HepG2 (cell line): ENCODE measurements at regions not wholly inside any gene's neighbourhood (a gene's known extent, or its start where the extent isn't known, plus 50 kb on each side); places are given as distances from the start of the nearest gene placed in this dataset.

Source experiments
- ATAC-seq: fragments of 200-7000 bp; cut with Tn5 transposase; 3 replicates; pipeline ENCODE4 v1.9.1; 2020; ENCODE audit warnings: mild to moderate bottlenecking, moderate library complexity
- BruUV-seq: library from RNA; stranded (reverse); fragments of 400-500 nt; replicated peaks from 2 replicates; lab custom pipeline; 2021; lab: Mats Ljungman, UMichigan
- CTCF ChIA-PET: fragments of 300-600 bp; formaldehyde crosslinking; extraction: SDS; loops from one replicate; lab custom pipeline; 2021; ENCODE audit warnings: low total read pairs, inconsistent platforms, low intra/inter-chr PET ratio; lab: Yijun Ruan, JAX
- POLR2A ChIA-PET: fragments of 350-600 bp; sonication (Branson Sonifier 250); formaldehyde crosslinking; loops from one replicate; lab custom pipeline; 2020; ENCODE audit warnings: antibody characterized with exemption, inconsistent platforms; lab: Yijun Ruan, JAX
- DNase-seq: peaks from one replicate; pipeline ENCODE4 v3.0.0-alpha.2; 2015; ENCODE audit warnings: low spot score
- FAIRE-seq: peaks from 3 replicates; lab custom pipeline; 2011; peaks lifted over from hg19 to GRCh38; lab: Jason Lieb, UNC
- H2AFZ ChIP-seq: one replicate; pipeline ENCODE4 v1.6.1; 2011; ENCODE audit warnings: low read length, inconsistent platforms
- H3K27ac ChIP-seq: fragments of 300-600 bp; 3 replicates; pipeline ENCODE4 v1.8.0; 2011; ENCODE audit warnings: mixed run types, mild to moderate bottlenecking, mixed read lengths, low read length, inconsistent platforms; ENCODE audit not compliant: insufficient read depth; ENCODE audit errors: extremely low read length
- H3K27me3 ChIP-seq, 2 experiments: fragments of 200-600 bp in 1 of 2; 2 replicates in 1 of 2; 3 replicates in 1 of 2; pipeline versions ENCODE4 v1.6.0 to v1.8.0; 2011; ENCODE audit warnings: low read length in 2 of 2, mild to moderate bottlenecking in 2 of 2, moderate library complexity in 2 of 2, inconsistent platforms in 1 of 2; ENCODE audit not compliant: insufficient read depth in 2 of 2, control insufficient read depth in 1 of 2
- H3K36me3 ChIP-seq, 2 experiments: fragments of 200-600 bp in 1 of 2; replicated peaks in 1 of 2; 2 replicates in 1 of 2; 3 replicates in 1 of 2; pipeline versions ENCODE4 v1.5.1 to v1.8.0; 2011; ENCODE audit warnings: low read length in 2 of 2, inconsistent platforms in 1 of 2; ENCODE audit not compliant: insufficient read depth in 2 of 2, control insufficient read depth in 1 of 2
- H3K4me1 ChIP-seq: 2 replicates; pipeline ENCODE4 v1.5.1; 2012; ENCODE audit warnings: low read length, inconsistent platforms; ENCODE audit not compliant: insufficient read depth
- H3K4me2 ChIP-seq: 2 replicates; pipeline ENCODE4 v1.6.0; 2011; ENCODE audit warnings: low read depth, low read length, inconsistent platforms
- H3K4me3 ChIP-seq, 3 experiments: fragments of 200-600 bp in 1 of 3; sonication (generic), shearing (Covaris generic) in 1 of 3; replicated peaks in 1 of 3; 2 replicates each; pipeline ENCODE4 v1.5.1; 2011 to 2016; ENCODE audit warnings: low read length in 3 of 3, inconsistent platforms in 2 of 3, low read depth in 2 of 3, mild to moderate bottlenecking in 2 of 3, control low read depth in 1 of 3, mixed read lengths in 1 of 3; ENCODE audit not compliant: insufficient read depth in 1 of 3
- H3K79me2 ChIP-seq: one replicate; pipeline ENCODE4 v1.6.1; 2011; ENCODE audit warnings: low read length, inconsistent platforms; ENCODE audit not compliant: insufficient read depth
- H3K9ac ChIP-seq: 2 replicates; pipeline ENCODE4 v1.6.0; 2011; ENCODE audit warnings: mild to moderate bottlenecking, low read depth, low read length, inconsistent platforms; ENCODE audit not compliant: insufficient read depth
- H3K9me3 ChIP-seq: 2 replicates; pipeline ENCODE4 v1.5.1; 2012; ENCODE audit warnings: mild to moderate bottlenecking, low read length
- H4K20me1 ChIP-seq: 2 replicates; pipeline ENCODE4 v1.6.0; 2011; ENCODE audit warnings: inconsistent platforms, mild to moderate bottlenecking, low read length, moderate library complexity; ENCODE audit not compliant: insufficient read depth
- CENPBD1 ChIP-seq: sonication (generic); formaldehyde crosslinking; IDR thresholded peaks from 2 replicates; pipeline ENCODE4 v1.8.0; 2022; ENCODE audit warnings: missing genetic modification reagents, low read depth, mild to moderate bottlenecking, borderline replicate concordance
- HNRNPLL ChIP-seq: fragments of 200-400 bp; formaldehyde crosslinking; IDR thresholded peaks from 2 replicates; pipeline ENCODE4 v1.6.1; 2017; ENCODE audit warnings: mild to moderate bottlenecking, low read depth, low read length; ENCODE audit not compliant: poor library complexity, severe bottlenecking
- HOXA7 ChIP-seq: sonication (generic); formaldehyde crosslinking; IDR thresholded peaks from 2 replicates; pipeline ENCODE4 v1.8.1; 2022; ENCODE audit warnings: mild to moderate bottlenecking, missing genetic modification reagents, moderate library complexity
- KDM2A ChIP-seq: sonication (generic); formaldehyde crosslinking; IDR thresholded peaks from 2 replicates; pipeline ENCODE4 v1.4.0; 2020; ENCODE audit warnings: low read depth, missing genetic modification reagents, borderline replicate concordance
- KDM4B ChIP-seq: sonication (generic); formaldehyde crosslinking; IDR thresholded peaks from 2 replicates; pipeline ENCODE4 v1.4.0; 2020; ENCODE audit warnings: missing genetic modification reagents
- KLF9 ChIP-seq: IDR thresholded peaks from 2 replicates; pipeline ENCODE4 v1.6.1; 2016; ENCODE audit warnings: low read depth
- NFE2 ChIP-seq: sonication (generic); formaldehyde crosslinking; IDR thresholded peaks from 2 replicates; pipeline ENCODE4 v1.4.0; 2020; ENCODE audit warnings: missing genetic modification reagents
- NR0B2 ChIP-seq: sonication (generic); formaldehyde crosslinking; IDR thresholded peaks from 2 replicates; pipeline ENCODE4 v1.4.0; 2020; ENCODE audit warnings: mild to moderate bottlenecking, missing genetic modification reagents
- PAF1 ChIP-seq: IDR thresholded peaks from 2 replicates; pipeline ENCODE4 v1.6.1; 2016; ENCODE audit warnings: missing genetic modification reagents, missing compliant biosample characterization
- POLR2G ChIP-seq: fragments of 200-400 bp; formaldehyde crosslinking; IDR thresholded peaks from 2 replicates; pipeline ENCODE4 v1.6.1; 2018; ENCODE audit warnings: mild to moderate bottlenecking, low read depth, low read length, moderate library complexity
- RFX3 ChIP-seq: IDR thresholded peaks from 2 replicates; pipeline ENCODE4 v1.6.1; 2016; ENCODE audit warnings: missing biosample characterization, missing genetic modification reagents
- WIZ ChIP-seq: sonication (generic); formaldehyde crosslinking; IDR thresholded peaks from 2 replicates; pipeline ENCODE4 v1.5.1; 2020; ENCODE audit warnings: mild to moderate bottlenecking, missing genetic modification reagents
- ZBTB2 ChIP-seq: sonication (generic); formaldehyde crosslinking; IDR thresholded peaks from 2 replicates; pipeline ENCODE4 v1.8.0; 2022; ENCODE audit warnings: low read depth, missing genetic modification reagents
- ZNF382 ChIP-seq: sonication (generic); formaldehyde crosslinking; IDR thresholded peaks from 2 replicates; pipeline ENCODE4 v1.5.0; 2020; ENCODE audit warnings: missing genetic modification reagents, mild to moderate bottlenecking, borderline replicate concordance
- ZNF839 ChIP-seq: sonication (generic); formaldehyde crosslinking; IDR thresholded peaks from 2 replicates; pipeline ENCODE4 v1.4.0; 2020; ENCODE audit warnings: missing genetic modification reagents, mild to moderate bottlenecking, borderline replicate concordance
- WGBS: methylation state at CpG from one replicate; pipeline ENCODE4 v1.1.6; 2017; ENCODE audit warnings: low lambda C conversion rate; 5-methylcytosine and 5-hydroxymethylcytosine counted together
- in situ Hi-C: cut with HindIII; loops from 2 replicates; pipeline ENCODE4 v1.10.0; 2017; ENCODE audit warnings: low pct_unique_long_range_greater_than_20kb; ENCODE audit not compliant: extremely low pct_ligation_motif_present
- intact Hi-C: fragments of 100-400 bp; cut with micrococcal nuclease; formaldehyde crosslinking; loops from one replicate; pipeline ENCODE4 v1.10.0; 2022; ENCODE audit not compliant: unreplicated experiment

DNA sequence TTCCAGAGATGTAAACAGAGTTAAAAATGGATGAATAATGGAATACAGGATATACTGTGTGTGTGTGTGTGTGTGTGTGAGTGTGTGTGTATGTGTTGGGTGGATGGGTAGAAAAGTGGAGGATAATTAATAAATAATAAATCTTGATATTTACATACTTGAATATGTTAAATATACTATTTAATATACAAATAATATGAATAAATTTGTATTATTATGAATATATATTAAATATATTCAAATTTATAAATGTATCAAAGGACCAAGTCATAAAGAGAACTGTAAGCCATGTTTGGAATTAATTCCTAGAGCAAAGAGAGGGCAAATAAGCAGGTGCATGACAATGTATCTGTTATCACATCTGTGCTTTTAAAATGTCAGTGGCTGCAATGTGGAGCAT, 225.3 kb downstream of the ALG10B start:
- no peaks in the 10 kb centered on the region for H3K4me1 ChIP-seq
- H2AFZ ChIP-seq, result no peak overlapping the region
- no TSS peak for BruUV-seq
- H3K27ac ChIP-seq, result no peak overlapping the region
- FAIRE-seq, result no peak
- intact Hi-C loops (no loop called here), in situ Hi-C loops (no loop called here)
- no peaks in the 10 kb centered on the region for H3K79me2 ChIP-seq
- no peak overlapping the region for H3K4me3 ChIP-seq
- H3K9me3 ChIP-seq, result peaks cover 8% of the 10 kb centered on the region
- DNase-seq, result no peak
- ChIA-PET CTCF (no interaction called here), POLR2A (no interaction called here)
- H4K20me1 ChIP-seq, result no peaks in the 10 kb centered on the region
- no peak overlapping the region for H3K9ac ChIP-seq
- H3K36me3 ChIP-seq, result no peaks in the 10 kb centered on the region
- ATAC-seq, result no peak
- TF ChIP-seq KDM4B (CRISPR knock-in tag) (no peak), ZNF382 (no peak), WIZ (CRISPR knock-in tag) (no peak), RFX3 (CRISPR knock-in tag) (no peak)
- H3K27me3 ChIP-seq, result no peaks in the 10 kb centered on the region
- H3K4me2 ChIP-seq, result no peak overlapping the region

DNA sequence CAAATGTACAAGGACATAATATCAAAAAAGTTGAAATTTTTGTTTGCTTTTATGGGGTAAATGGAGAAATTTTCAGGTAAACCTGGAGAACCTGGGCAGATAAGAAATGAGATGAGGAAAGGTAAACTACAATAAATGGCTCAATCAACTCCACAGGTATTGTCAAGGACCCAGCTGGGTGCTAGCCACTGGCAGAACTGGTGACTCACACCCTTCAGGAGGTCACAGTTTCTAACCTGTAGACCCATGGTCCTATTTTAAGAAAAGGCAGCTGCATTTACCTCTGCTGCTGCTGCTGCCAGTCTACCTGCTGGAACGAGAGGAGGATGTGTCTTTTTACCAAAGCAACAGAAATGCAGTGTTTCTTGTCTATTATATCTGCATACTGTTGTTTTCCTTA, 226.6 kb downstream of the ALG10B start:
- WGBS, result 0% methylated on average over 1 of the region's 1 CpG
- no peak for TF ChIP-seq ZNF839 (CRISPR knock-in tag)
- TF ChIP-seq ZBTB2, result no peak
- no peak for TF ChIP-seq PAF1
- TF ChIP-seq KLF9, result no peak
- no peak for TF ChIP-seq NFE2 (CRISPR knock-in tag)
- TF ChIP-seq POLR2G, result no peak
- TF ChIP-seq KDM2A, result no peak
- no peak for TF ChIP-seq HOXA7 (CRISPR knock-in tag)
- TF ChIP-seq NR0B2, result no peak
- no peak for TF ChIP-seq CENPBD1 (CRISPR knock-in tag)
- no peak for TF ChIP-seq HNRNPLL
- Histone ChIP-seq H3K9ac (no peak overlapping the region), H3K36me3 (no peaks in the 10 kb centered on the region), H3K27me3 (no peaks in the 10 kb centered on the region), H3K4me2 (no peak overlapping the region), H3K4me3 (no peak overlapping the region), H3K4me1 (no peaks in the 10 kb centered on the region), H3K27ac (no peak overlapping the region), H3K9me3 (peaks cover 10% of the 10 kb centered on the region), H2AFZ (no peak overlapping the region), H4K20me1 (no peaks in the 10 kb centered on the region), H3K79me2 (no peaks in the 10 kb centered on the region)
- intact Hi-C loops, result no loop called here
- in situ Hi-C loops, result no loop called here
- ChIA-PET CTCF (no interaction called here), POLR2A (no interaction called here)
- FAIRE-seq (no peak), DNase-seq (no peak), ATAC-seq (no peak)
- no TSS peak for BruUV-seq
